Trophoblast cell (in vitro differentiated cells and primary cell): ENCODE measurements at regions not wholly inside any gene's neighbourhood (a gene's known extent, or its start where the extent isn't known, plus 50 kb on each side); places are given as distances from the start of the nearest gene placed in this dataset.
"Not testable (repeated sequence)": the region's sequence is repeated elsewhere in the genome, so short reads cannot be mapped to it uniquely, and the experiment has no call there.

Experiments
- DNase-seq, 2 donors: peaks; one replicate each; pipeline ENCODE4 v3.0.0-alpha.2; 2016
- H2AFZ ChIP-seq: 2 replicates; pipeline ENCODE4 v1.6.1; 2013; ENCODE audit warnings: low read length, moderate library complexity, mild to moderate bottlenecking; ENCODE audit not compliant: insufficient read depth, poor library complexity
- H2AK5ac ChIP-seq: 2 replicates; pipeline ENCODE4 v1.6.1; 2013; ENCODE audit warnings: mild to moderate bottlenecking, low read length
- H2BK120ac ChIP-seq: 2 replicates; pipeline ENCODE4 v1.6.1; 2013; ENCODE audit warnings: low read length, mild to moderate bottlenecking, moderate library complexity; ENCODE audit not compliant: insufficient read depth, poor library complexity
- H2BK12ac ChIP-seq: 2 replicates; pipeline ENCODE4 v1.6.1; 2013; ENCODE audit warnings: mild to moderate bottlenecking, low read length, moderate library complexity
- H2BK5ac ChIP-seq: 2 replicates; pipeline ENCODE4 v1.6.1; 2013; ENCODE audit warnings: low read length, low read depth, moderate library complexity, mild to moderate bottlenecking; ENCODE audit not compliant: poor library complexity
- H3K14ac ChIP-seq: 2 replicates; pipeline ENCODE4 v1.6.1; 2013; ENCODE audit warnings: mild to moderate bottlenecking, low read length
- H3K18ac ChIP-seq: 2 replicates; pipeline ENCODE4 v1.6.1; 2013; ENCODE audit warnings: mild to moderate bottlenecking, low read length
- H3K23ac ChIP-seq: 2 replicates; pipeline ENCODE4 v1.6.1; 2013; ENCODE audit warnings: low read length
- H3K27ac ChIP-seq: 2 replicates; pipeline ENCODE4 v1.5.1; 2013; ENCODE audit warnings: low read depth, mild to moderate bottlenecking, inconsistent platforms, low read length, moderate library complexity
- H3K27me3 ChIP-seq: 2 replicates; pipeline ENCODE4 v1.6.1; 2013; ENCODE audit warnings: inconsistent platforms, mild to moderate bottlenecking, low read length, moderate library complexity; ENCODE audit not compliant: insufficient read depth
- H3K36me3 ChIP-seq, 2 experiments: 1 replicate in 1 of 2; 2 replicates in 1 of 2; pipeline ENCODE4 v1.6.1; 2013; ENCODE audit warnings: low read length in 2 of 2, mild to moderate bottlenecking in 2 of 2, moderate library complexity in 1 of 2; ENCODE audit not compliant: insufficient read depth in 2 of 2, control insufficient read depth in 1 of 2
- H3K4ac ChIP-seq: 2 replicates; pipeline ENCODE4 v1.6.1; 2013; ENCODE audit warnings: low read depth, mild to moderate bottlenecking, low read length, moderate library complexity
- H3K4me1 ChIP-seq, 2 experiments: 1 replicate in 1 of 2; 2 replicates in 1 of 2; pipeline ENCODE4 v1.6.1; 2013; ENCODE audit warnings: low read length in 2 of 2, mild to moderate bottlenecking in 2 of 2, moderate library complexity in 1 of 2; ENCODE audit not compliant: insufficient read depth in 2 of 2, control insufficient read depth in 1 of 2
- H3K4me2 ChIP-seq: 2 replicates; pipeline ENCODE4 v1.6.1; 2013; ENCODE audit warnings: inconsistent platforms, mild to moderate bottlenecking, low read length, moderate library complexity
- H3K4me3 ChIP-seq: 2 replicates; pipeline ENCODE4 v1.5.1; 2013; ENCODE audit warnings: mild to moderate bottlenecking, low read depth, low read length, inconsistent platforms
- H3K79me1 ChIP-seq: one replicate; pipeline ENCODE4 v1.6.1; 2013; ENCODE audit warnings: low read length
- H3K79me2 ChIP-seq: 2 replicates; pipeline ENCODE4 v1.6.1; 2013; ENCODE audit warnings: low read length, mild to moderate bottlenecking; ENCODE audit not compliant: control insufficient read depth, insufficient read depth, poor library complexity
- H3K9ac ChIP-seq: 2 replicates; pipeline ENCODE4 v1.6.1; 2013; ENCODE audit warnings: mild to moderate bottlenecking, low read length
- H3K9me3 ChIP-seq: 2 replicates; pipeline ENCODE4 v1.6.1; 2013; ENCODE audit warnings: low read depth, mild to moderate bottlenecking, control low read depth, inconsistent platforms, low read length; ENCODE audit not compliant: insufficient read depth
- H4K12ac ChIP-seq: 2 replicates; pipeline ENCODE4 v1.6.1; 2013; ENCODE audit warnings: low read depth, mild to moderate bottlenecking, low read length, moderate library complexity
- H4K8ac ChIP-seq: 2 replicates; pipeline ENCODE4 v1.6.1; 2013; ENCODE audit warnings: low read depth, mild to moderate bottlenecking, low read length, moderate library complexity
- H4K91ac ChIP-seq: one replicate; pipeline ENCODE4 v1.6.1; 2013; ENCODE audit warnings: low read depth, mild to moderate bottlenecking, low read length, moderate library complexity
- WGBS: extraction: QIAGEN DNeasy Blood & Tissue Kit; methylation state at CpG from one replicate; pipeline ENCODE4 v1.1.7; 2013; ENCODE audit warnings: missing lambda C conversion rate; ENCODE audit not compliant: insufficient read length, insufficient coverage; ENCODE audit errors: extremely low coverage; 5-methylcytosine and 5-hydroxymethylcytosine counted together

- H3K79me1 ChIP-seq = peaks cover 7% of the 10 kb centered on the region
- DNase-seq = no peak
- no peak overlapping the region for H2AK5ac ChIP-seq
- H3K4me1 ChIP-seq = peaks cover 4 to 7% of the 10 kb centered on the region in 2 experiments
- H4K12ac ChIP-seq = no peak overlapping the region
- H2AFZ ChIP-seq = no peak overlapping the region
- peak overlapping the region; percentile 72 for H4K91ac ChIP-seq
- H3K4me2 ChIP-seq = peak overlapping the region; percentile 2
- peak overlapping the region; percentile 87 for H2BK120ac ChIP-seq
- H2BK5ac ChIP-seq = peak overlapping the region; percentile 89
- H3K23ac ChIP-seq = no peak overlapping the region
- WGBS = 100% methylated on average over 1 of the region's 16 CpGs
- no peaks in the 10 kb centered on the region for H3K79me2 ChIP-seq
- H3K4me3 ChIP-seq = no peak overlapping the region
- no peak overlapping the region for H3K14ac ChIP-seq
- H3K18ac ChIP-seq = no peak overlapping the region
- no peak overlapping the region for H3K4ac ChIP-seq
- H3K36me3 ChIP-seq = no peaks in the 10 kb centered on the region
- H4K8ac ChIP-seq = peak overlapping the region; percentile 22
- peak overlapping the region; percentile 58 for H2BK12ac ChIP-seq
- H3K9me3 ChIP-seq = no peaks in the 10 kb centered on the region
- no peak overlapping the region for H3K9ac ChIP-seq
- peak overlapping the region; percentile 72 for H3K27ac ChIP-seq
- H3K27me3 ChIP-seq = no peaks in the 10 kb centered on the region
These were observed 754.0 kb upstream of the ADGRB3 start for GRCh38 chr6:67880939-67881705.

- not testable (repeated sequence) for H3K23ac ChIP-seq, H3K14ac ChIP-seq
- no CpG with 5 or more reads among the region's 4 CpGs for WGBS
These were observed 754.7 kb upstream of the ADGRB3 start for GRCh38 chr6:67880343-67880742.

GRCh38 chr6:67879928-67880327 is 755.2 kb upstream of the ADGRB3 start:
- H4K12ac ChIP-seq, H2BK12ac ChIP-seq, H3K27ac ChIP-seq, H4K8ac ChIP-seq, H3K36me3 ChIP-seq, H2AK5ac ChIP-seq, H3K4me3 ChIP-seq, H3K4me1 ChIP-seq, H3K27me3 ChIP-seq, H3K79me1 ChIP-seq, H3K9me3 ChIP-seq, H2AFZ ChIP-seq, H3K18ac ChIP-seq, H4K91ac ChIP-seq, H3K23ac ChIP-seq, H3K14ac ChIP-seq, H3K9ac ChIP-seq, H2BK5ac ChIP-seq, H3K4ac ChIP-seq, DNase-seq, H2BK120ac ChIP-seq, H3K79me2 ChIP-seq, H3K4me2 ChIP-seq: not testable (repeated sequence)
- WGBS = no CpG with 5 or more reads among the region's 1 CpG

More at GRCh38 chr6:67880343-67880742, 754.7 kb upstream of the ADGRB3 start:
- not testable (repeated sequence) for H4K12ac ChIP-seq, H2BK12ac ChIP-seq, H2AFZ ChIP-seq, H4K91ac ChIP-seq, H3K4me2 ChIP-seq, H3K9me3 ChIP-seq, H3K79me1 ChIP-seq, DNase-seq, H3K4ac ChIP-seq, H3K79me2 ChIP-seq, H2BK120ac ChIP-seq, H3K27ac ChIP-seq, H4K8ac ChIP-seq, H3K4me1 ChIP-seq, H3K27me3 ChIP-seq, H2AK5ac ChIP-seq, H3K4me3 ChIP-seq, H3K36me3 ChIP-seq, H3K9ac ChIP-seq, H3K18ac ChIP-seq, H2BK5ac ChIP-seq

- not testable (repeated sequence) for H2AFZ ChIP-seq, H3K27ac ChIP-seq, H4K91ac ChIP-seq, H2BK12ac ChIP-seq, H2BK5ac ChIP-seq, H3K79me1 ChIP-seq, H3K79me2 ChIP-seq, H2AK5ac ChIP-seq, H2BK120ac ChIP-seq, H3K18ac ChIP-seq, DNase-seq, H4K8ac ChIP-seq, H3K36me3 ChIP-seq, H3K4me3 ChIP-seq, H3K14ac ChIP-seq, H3K23ac ChIP-seq, H3K27me3 ChIP-seq, H3K9me3 ChIP-seq, H3K4me2 ChIP-seq, H3K4ac ChIP-seq, H3K9ac ChIP-seq, H3K4me1 ChIP-seq, H4K12ac ChIP-seq
- no CpG with 5 or more reads among the region's 1 CpG for WGBS
These were observed 755.8 kb upstream of the ADGRB3 start for GRCh38 chr6:67879105-67879904.
